Vagina (tissue), 2 donors: ENCODE measurements at regions not wholly inside any gene's neighbourhood (a gene's known extent, or its start where the extent isn't known, plus 50 kb on each side); places are given as distances from the start of the nearest gene placed in this dataset.

Experiments used
- DNase-seq, 2 donors: peaks; one replicate each; pipeline ENCODE4 v3.0.0-alpha.2; 2017; ENCODE audit errors: extremely low spot score in 2 of 2
- H3K27ac ChIP-seq: fragments of 200-600 bp; sonication (generic); one replicate; pipeline ENCODE4 v1.5.1; 2019
- H3K27me3 ChIP-seq: fragments of 200-600 bp; sonication (generic); one replicate; pipeline ENCODE4 v1.5.1; 2019
- H3K36me3 ChIP-seq, 2 donors: fragments of 200-600 bp; sonication (generic); one replicate each; pipeline ENCODE4 v1.5.1; 2017 to 2019
- H3K4me1 ChIP-seq: fragments of 200-600 bp; sonication (generic); one replicate; pipeline ENCODE4 v1.5.1; 2019
- H3K4me3 ChIP-seq, 2 donors: fragments of 200-600 bp; sonication (generic); 1 replicate in 1 of 2; 2 replicates in 1 of 2; pipeline ENCODE4 v1.5.1; 2016 to 2019
- H3K9me3 ChIP-seq: fragments of 200-600 bp; sonication (generic); one replicate; pipeline ENCODE4 v1.5.1; 2019
- CTCF ChIP-seq, 3 experiments: fragments of 450-650 bp in 2 of 3; fragments of 200-600 bp in 1 of 3; sonication (generic) in 1 of 3; IDR thresholded peaks; one replicate each; pipeline ENCODE4 v1.5.1; 2017 to 2019; ENCODE audit warnings: antibody characterized with exemption in 3 of 3, mild to moderate bottlenecking in 2 of 3, moderate library complexity in 2 of 3
- POLR2A ChIP-seq, 2 donors: fragments of 450-650 bp; IDR thresholded peaks; one replicate each; pipeline ENCODE4 v1.6.1; 2017; ENCODE audit warnings: antibody characterized with exemption in 2 of 2, mild to moderate bottlenecking in 2 of 2, moderate library complexity in 2 of 2
- POLR2AphosphoS5 ChIP-seq, 2 donors: sonication (generic); formaldehyde crosslinking; IDR thresholded peaks; one replicate each; pipeline ENCODE4 v1.9.0; 2017; ENCODE audit warnings: antibody characterized with exemption in 2 of 2, mild to moderate bottlenecking in 2 of 2, low read depth in 1 of 2; ENCODE audit not compliant: insufficient read depth in 1 of 2
- intact Hi-C: fragments of 100-400 bp; cut with DNase I; formaldehyde crosslinking; loops from one replicate; pipeline ENCODE4 v1.15.1; 2023

- Histone ChIP-seq H3K27ac (no peak overlapping the region), H3K27me3 (no peaks in the 10 kb centered on the region), H3K36me3 (no peaks in the 10 kb centered on the region), H3K9me3 (no peaks in the 10 kb centered on the region), H3K4me1 (no peaks in the 10 kb centered on the region), H3K4me3 (no peak overlapping the region)
- intact Hi-C loops = no loop called here
- DNase-seq = no peak
- TF ChIP-seq POLR2A (IDR thresholded peaks at IDR 0.05) (no peak), CTCF (IDR thresholded peaks at IDR 0.05) (no peak), POLR2AphosphoS5 (IDR thresholded peaks at IDR 0.05; ENCODE audit: insufficient read depth in 1 of 2, low read depth in 1 of 2) (no peak)
These were observed 609.9 kb downstream of the CCSER2 start for GRCh38 chr10:84938117-84938905.

GRCh38 chr10:84943541-84943940 is 615.2 kb downstream of the CCSER2 start:
- Histone ChIP-seq H3K27ac (no peak overlapping the region), H3K27me3 (no peaks in the 10 kb centered on the region), H3K4me3 (no peak overlapping the region), H3K36me3 (no peaks in the 10 kb centered on the region), H3K9me3 (no peaks in the 10 kb centered on the region), H3K4me1 (no peaks in the 10 kb centered on the region)
- TF ChIP-seq POLR2A (IDR thresholded peaks at IDR 0.05) (no peak), CTCF (IDR thresholded peaks at IDR 0.05) (no peak), POLR2AphosphoS5 (IDR thresholded peaks at IDR 0.05; ENCODE audit: insufficient read depth in 1 of 2, low read depth in 1 of 2) (no peak)
- DNase-seq = no peak
- intact Hi-C loops = no loop called here

- no peak for DNase-seq
- Histone ChIP-seq H3K4me1 (no peaks in the 10 kb centered on the region), H3K4me3 (no peak overlapping the region), H3K27me3 (no peaks in the 10 kb centered on the region), H3K36me3 (no peaks in the 10 kb centered on the region), H3K27ac (no peak overlapping the region), H3K9me3 (no peaks in the 10 kb centered on the region)
- intact Hi-C loops = no loop called here
- TF ChIP-seq CTCF (IDR thresholded peaks at IDR 0.05) = no peak
- no peak for TF ChIP-seq POLR2AphosphoS5 (IDR thresholded peaks at IDR 0.05; ENCODE audit: insufficient read depth in 1 of 2, low read depth in 1 of 2)
- TF ChIP-seq POLR2A (IDR thresholded peaks at IDR 0.05) = no peak
These were observed 615.8 kb downstream of the CCSER2 start for GRCh38 chr10:84944187-84944586.

- Histone ChIP-seq H3K9me3 (no peaks in the 10 kb centered on the region), H3K4me3 (no peak overlapping the region), H3K27ac (no peak overlapping the region), H3K4me1 (no peaks in the 10 kb centered on the region), H3K27me3 (no peaks in the 10 kb centered on the region), H3K36me3 (no peaks in the 10 kb centered on the region)
- intact Hi-C loops = no loop called here
- no peak for TF ChIP-seq CTCF (IDR thresholded peaks at IDR 0.05)
- DNase-seq = no peak
These were observed 617.4 kb downstream of the CCSER2 start for GRCh38 chr10:84945791-84946190.

GRCh38 chr10:84946904-84947303 is 618.5 kb downstream of the CCSER2 start:
- DNase-seq = no peak
- no peak for TF ChIP-seq CTCF (IDR thresholded peaks at IDR 0.05)
- TF ChIP-seq POLR2AphosphoS5 (IDR thresholded peaks at IDR 0.05; ENCODE audit: insufficient read depth in 1 of 2, low read depth in 1 of 2) = no peak
- no peak for TF ChIP-seq POLR2A (IDR thresholded peaks at IDR 0.05)
- Histone ChIP-seq H3K9me3 (no peaks in the 10 kb centered on the region), H3K27ac (no peak overlapping the region), H3K4me3 (no peak overlapping the region), H3K36me3 (no peaks in the 10 kb centered on the region), H3K4me1 (no peaks in the 10 kb centered on the region), H3K27me3 (no peaks in the 10 kb centered on the region)
- intact Hi-C loops = no loop called here
